HepG2 (cell line): ENCODE measurements at regions not wholly inside any gene's neighbourhood (a gene's known extent, or its start where the extent isn't known, plus 50 kb on each side); places are given as distances from the start of the nearest gene placed in this dataset.
"Not testable (repeated sequence)": the region's sequence is repeated elsewhere in the genome, so short reads cannot be mapped to it uniquely, and the experiment has no call there.

Source experiments
- ATAC-seq: fragments of 200-7000 bp; cut with Tn5 transposase; 3 replicates; pipeline ENCODE4 v1.9.1; 2020; ENCODE audit warnings: mild to moderate bottlenecking, moderate library complexity
- BruUV-seq: library from RNA; stranded (reverse); fragments of 400-500 nt; replicated peaks from 2 replicates; lab custom pipeline; 2021; lab: Mats Ljungman, UMichigan
- CTCF ChIA-PET: fragments of 300-600 bp; formaldehyde crosslinking; extraction: SDS; loops from one replicate; lab custom pipeline; 2021; ENCODE audit warnings: low total read pairs, inconsistent platforms, low intra/inter-chr PET ratio; lab: Yijun Ruan, JAX
- POLR2A ChIA-PET: fragments of 350-600 bp; sonication (Branson Sonifier 250); formaldehyde crosslinking; loops from one replicate; lab custom pipeline; 2020; ENCODE audit warnings: antibody characterized with exemption, inconsistent platforms; lab: Yijun Ruan, JAX
- DNase-seq: peaks from one replicate; pipeline ENCODE4 v3.0.0-alpha.2; 2015; ENCODE audit warnings: low spot score
- FAIRE-seq: peaks from 3 replicates; lab custom pipeline; 2011; peaks lifted over from hg19 to GRCh38; lab: Jason Lieb, UNC
- H2AFZ ChIP-seq: one replicate; pipeline ENCODE4 v1.6.1; 2011; ENCODE audit warnings: low read length, inconsistent platforms
- H3K27ac ChIP-seq: fragments of 300-600 bp; 3 replicates; pipeline ENCODE4 v1.8.0; 2011; ENCODE audit warnings: mixed run types, mild to moderate bottlenecking, mixed read lengths, low read length, inconsistent platforms; ENCODE audit not compliant: insufficient read depth; ENCODE audit errors: extremely low read length
- H3K27me3 ChIP-seq, 2 experiments: fragments of 200-600 bp in 1 of 2; 2 replicates in 1 of 2; 3 replicates in 1 of 2; pipeline versions ENCODE4 v1.6.0 to v1.8.0; 2011; ENCODE audit warnings: low read length in 2 of 2, mild to moderate bottlenecking in 2 of 2, moderate library complexity in 2 of 2, inconsistent platforms in 1 of 2; ENCODE audit not compliant: insufficient read depth in 2 of 2, control insufficient read depth in 1 of 2
- H3K36me3 ChIP-seq, 2 experiments: fragments of 200-600 bp in 1 of 2; replicated peaks in 1 of 2; 2 replicates in 1 of 2; 3 replicates in 1 of 2; pipeline versions ENCODE4 v1.5.1 to v1.8.0; 2011; ENCODE audit warnings: low read length in 2 of 2, inconsistent platforms in 1 of 2; ENCODE audit not compliant: insufficient read depth in 2 of 2, control insufficient read depth in 1 of 2
- H3K4me1 ChIP-seq: 2 replicates; pipeline ENCODE4 v1.5.1; 2012; ENCODE audit warnings: low read length, inconsistent platforms; ENCODE audit not compliant: insufficient read depth
- H3K4me2 ChIP-seq: 2 replicates; pipeline ENCODE4 v1.6.0; 2011; ENCODE audit warnings: low read depth, low read length, inconsistent platforms
- H3K4me3 ChIP-seq, 3 experiments: fragments of 200-600 bp in 1 of 3; sonication (generic), shearing (Covaris generic) in 1 of 3; replicated peaks in 1 of 3; 2 replicates each; pipeline ENCODE4 v1.5.1; 2011 to 2016; ENCODE audit warnings: low read length in 3 of 3, inconsistent platforms in 2 of 3, low read depth in 2 of 3, mild to moderate bottlenecking in 2 of 3, control low read depth in 1 of 3, mixed read lengths in 1 of 3; ENCODE audit not compliant: insufficient read depth in 1 of 3
- H3K79me2 ChIP-seq: one replicate; pipeline ENCODE4 v1.6.1; 2011; ENCODE audit warnings: low read length, inconsistent platforms; ENCODE audit not compliant: insufficient read depth
- H3K9ac ChIP-seq: 2 replicates; pipeline ENCODE4 v1.6.0; 2011; ENCODE audit warnings: mild to moderate bottlenecking, low read depth, low read length, inconsistent platforms; ENCODE audit not compliant: insufficient read depth
- H3K9me3 ChIP-seq: 2 replicates; pipeline ENCODE4 v1.5.1; 2012; ENCODE audit warnings: mild to moderate bottlenecking, low read length
- H4K20me1 ChIP-seq: 2 replicates; pipeline ENCODE4 v1.6.0; 2011; ENCODE audit warnings: inconsistent platforms, mild to moderate bottlenecking, low read length, moderate library complexity; ENCODE audit not compliant: insufficient read depth
- CBX1 ChIP-seq: IDR thresholded peaks from one replicate; pipeline ENCODE4 v1.6.1; 2016; ENCODE audit warnings: antibody characterized with exemption, low read depth
- TBX3 ChIP-seq: fragments of 450-650 bp; IDR thresholded peaks from 2 replicates; pipeline ENCODE4 v1.6.1; 2017; ENCODE audit warnings: antibody characterized with exemption, mild to moderate bottlenecking, inconsistent platforms, borderline replicate concordance
- TCF7 ChIP-seq: sonication (generic); IDR thresholded peaks from 2 replicates; pipeline ENCODE4 v1.6.1; 2016; ENCODE audit warnings: antibody characterized with exemption, low read depth
- ZNF468 ChIP-seq: sonication (generic); formaldehyde crosslinking; IDR thresholded peaks from 2 replicates; pipeline ENCODE4 v1.8.0; 2022; ENCODE audit warnings: mild to moderate bottlenecking, moderate library complexity, missing genetic modification reagents
- WGBS: methylation state at CpG from one replicate; pipeline ENCODE4 v1.1.6; 2017; ENCODE audit warnings: low lambda C conversion rate; 5-methylcytosine and 5-hydroxymethylcytosine counted together
- in situ Hi-C: cut with HindIII; loops from 2 replicates; pipeline ENCODE4 v1.10.0; 2017; ENCODE audit warnings: low pct_unique_long_range_greater_than_20kb; ENCODE audit not compliant: extremely low pct_ligation_motif_present
- intact Hi-C: fragments of 100-400 bp; cut with micrococcal nuclease; formaldehyde crosslinking; loops from one replicate; pipeline ENCODE4 v1.10.0; 2022; ENCODE audit not compliant: unreplicated experiment

DNA sequence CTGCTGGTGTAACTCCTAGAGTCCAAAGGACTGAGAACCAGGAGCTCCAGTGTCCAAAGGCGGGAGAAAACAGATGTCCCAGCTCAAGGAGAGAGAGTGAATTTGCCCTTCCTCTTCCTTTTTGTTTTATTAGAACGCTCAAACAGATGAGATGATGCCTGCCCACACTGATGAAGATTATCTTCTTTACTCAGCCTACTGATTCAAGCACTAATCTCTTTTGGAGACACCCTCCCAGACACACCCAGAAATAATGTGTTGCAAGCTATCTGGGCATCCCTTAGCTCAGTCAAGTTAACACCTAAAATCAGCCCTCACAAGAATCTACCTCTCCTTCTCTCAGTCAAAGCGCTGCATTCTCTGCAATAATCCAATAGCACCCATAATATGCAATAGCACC, 78.2 kb upstream of the BCL2L14 start:
- H4K20me1 ChIP-seq: no peaks in the 10 kb centered on the region
- H3K4me1 ChIP-seq: no peaks in the 10 kb centered on the region
- no peak overlapping the region for H3K27ac ChIP-seq
- TF ChIP-seq TBX3 (no peak), TCF7 (no peak), ZNF468 (no peak), CBX1 (no peak)
- ATAC-seq (no peak), DNase-seq (no peak), FAIRE-seq (no peak)
- peaks cover 1 to 27% of the 10 kb centered on the region in 2 experiments; a peak in 3 of 5 replicates for H3K27me3 ChIP-seq
- H3K9ac ChIP-seq: no peak overlapping the region
- no peak overlapping the region for H2AFZ ChIP-seq
- CTCF ChIA-PET: no interaction called here
- H3K4me3 ChIP-seq: no peak overlapping the region
- no peaks in the 10 kb centered on the region for H3K79me2 ChIP-seq
- BruUV-seq: no TSS peak
- POLR2A ChIA-PET: no interaction called here
- H3K36me3 ChIP-seq: no peaks in the 10 kb centered on the region
- intact Hi-C loops (no loop called here), in situ Hi-C loops (no loop called here)
- H3K4me2 ChIP-seq: no peak overlapping the region
- no peaks in the 10 kb centered on the region for H3K9me3 ChIP-seq
- WGBS: 41% methylated on average over 3 of the region's 3 CpGs

DNA sequence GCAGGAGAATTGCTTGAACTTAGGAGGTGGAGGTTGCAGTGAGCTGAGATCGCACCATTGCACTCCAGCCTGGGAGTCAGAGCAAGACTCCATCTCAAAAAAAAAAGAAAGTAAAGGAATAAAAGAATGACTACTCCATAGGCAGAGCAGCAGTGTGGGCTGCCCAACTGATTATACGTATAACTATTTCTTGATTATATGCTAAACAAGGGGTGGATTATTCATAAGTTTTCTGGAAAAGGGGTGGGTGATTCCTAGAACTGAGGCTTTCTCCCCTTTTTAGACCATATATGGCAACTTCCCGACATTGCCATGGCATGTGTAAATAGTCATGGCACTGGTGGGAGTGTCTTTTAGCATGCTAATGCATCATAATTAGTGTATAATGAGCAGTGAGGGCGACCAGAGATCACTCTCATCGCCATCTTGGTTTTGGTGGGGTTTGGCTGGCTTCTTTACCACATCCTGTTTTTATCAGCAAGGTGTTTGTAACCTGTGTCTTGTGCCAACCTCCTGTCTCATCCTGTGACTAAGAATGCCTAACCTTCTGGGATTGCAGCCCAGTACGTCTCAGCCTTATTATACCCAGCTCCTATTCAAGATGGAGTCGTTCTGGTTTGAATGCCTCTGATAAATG, 72.3 kb upstream of the BCL2L14 start:
- WGBS: 46% methylated on average over 7 of the region's 7 CpGs
- DNase-seq, CTCF ChIA-PET, POLR2A ChIA-PET, H3K79me2 ChIP-seq, H3K9me3 ChIP-seq, ATAC-seq, FAIRE-seq, H3K4me3 ChIP-seq, H3K4me2 ChIP-seq, H4K20me1 ChIP-seq, H3K9ac ChIP-seq, in situ Hi-C loops, H3K4me1 ChIP-seq, H3K27ac ChIP-seq, H3K36me3 ChIP-seq, BruUV-seq, H2AFZ ChIP-seq, intact Hi-C loops: not testable (repeated sequence)
- H3K27me3 ChIP-seq: peaks cover 2 to 19% of the 10 kb centered on the region in 2 experiments; a peak in 4 of 5 replicates
